NCI-H187 treated with DMSO at 0.1 percent for 48 hours (cell line): ENCODE measurements at regions not wholly inside any gene's neighbourhood (a gene's known extent, or its start where the extent isn't known, plus 50 kb on each side); places are given as distances from the start of the nearest gene placed in this dataset.

Source experiments
- DNase-seq: peaks from one replicate; lab custom pipeline; 2025; lab: John Stamatoyannopoulos, UW

DNA sequence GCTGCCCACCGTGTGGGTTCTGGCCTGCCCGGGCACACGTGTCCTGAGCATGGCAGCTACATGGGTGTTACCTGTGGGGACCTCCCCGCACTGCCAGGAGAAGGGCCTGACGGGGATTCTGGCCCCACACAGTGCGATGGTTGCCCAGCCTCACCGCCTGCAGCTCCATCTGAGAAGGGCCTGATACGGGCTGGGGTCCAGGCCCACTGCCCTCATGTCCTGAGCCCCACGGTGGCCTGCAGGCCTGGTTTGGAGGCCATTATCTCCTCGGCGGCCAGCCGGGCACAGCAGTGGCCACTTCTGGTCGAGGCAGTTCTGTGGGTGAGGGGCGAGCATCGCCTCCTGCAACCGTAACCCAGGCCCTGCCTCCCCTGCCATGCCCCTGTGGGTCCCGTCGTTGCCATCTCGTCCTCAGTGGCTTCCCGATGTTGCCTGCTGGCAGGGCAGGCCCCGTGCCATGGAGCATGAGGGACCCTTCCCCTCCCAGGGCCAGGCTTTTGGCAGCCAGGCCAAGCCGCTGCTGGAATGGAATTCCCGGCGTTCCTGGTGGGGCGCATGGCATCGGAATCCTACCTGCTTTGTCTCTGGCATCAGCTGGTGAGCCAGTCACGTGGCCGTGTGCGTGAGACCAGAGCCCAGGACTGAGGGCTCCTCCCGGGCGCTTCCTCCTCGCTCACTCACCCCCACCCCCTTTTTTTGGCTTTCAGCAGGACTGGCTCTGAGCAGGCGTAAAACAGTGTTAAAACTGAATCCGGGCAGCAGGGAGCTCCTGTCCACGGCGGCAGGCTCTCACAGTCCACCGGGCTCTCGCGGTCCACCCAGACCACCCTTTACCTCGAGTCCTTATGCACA is 71.9 kb upstream of the PPARA start:
- no peak for DNase-seq

DNA sequence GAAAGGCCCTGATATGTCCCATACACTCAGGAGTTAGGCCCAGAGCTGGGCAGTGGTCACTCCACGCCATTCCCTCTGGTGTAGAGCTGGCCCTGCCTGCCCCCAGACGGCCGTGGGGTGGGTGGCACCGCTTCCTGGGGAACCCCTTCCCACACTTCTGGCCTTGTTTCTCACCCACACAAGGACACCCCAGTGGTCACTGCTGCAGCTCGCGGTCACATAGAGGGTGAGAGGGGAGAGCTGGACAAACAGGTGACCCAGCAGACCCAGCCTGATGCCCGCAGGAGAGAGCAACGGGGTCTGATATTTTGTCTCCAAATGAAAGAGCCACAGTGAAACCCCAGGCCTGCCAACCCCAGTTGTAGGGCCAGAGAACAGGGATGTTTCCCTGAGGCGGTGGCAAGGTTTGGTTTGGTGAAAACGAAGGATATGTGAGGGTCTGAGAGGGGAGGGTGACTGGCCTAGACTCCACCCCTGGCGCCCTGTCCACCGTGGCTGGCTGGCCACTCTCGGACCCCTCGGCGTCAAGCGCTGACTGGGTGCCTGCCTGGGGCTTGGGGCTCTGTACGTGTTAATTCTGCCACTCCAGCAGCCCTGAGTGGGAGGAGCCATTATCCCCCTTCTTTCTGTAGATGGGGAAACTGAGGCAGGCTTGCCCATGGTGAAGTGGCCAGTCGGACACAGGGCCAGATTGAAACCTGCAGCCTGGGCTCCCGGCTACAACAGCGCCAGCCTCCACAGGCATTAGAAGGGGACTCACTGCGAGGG is 71.0 kb upstream of the PPARA start:
- no peak for DNase-seq

DNA sequence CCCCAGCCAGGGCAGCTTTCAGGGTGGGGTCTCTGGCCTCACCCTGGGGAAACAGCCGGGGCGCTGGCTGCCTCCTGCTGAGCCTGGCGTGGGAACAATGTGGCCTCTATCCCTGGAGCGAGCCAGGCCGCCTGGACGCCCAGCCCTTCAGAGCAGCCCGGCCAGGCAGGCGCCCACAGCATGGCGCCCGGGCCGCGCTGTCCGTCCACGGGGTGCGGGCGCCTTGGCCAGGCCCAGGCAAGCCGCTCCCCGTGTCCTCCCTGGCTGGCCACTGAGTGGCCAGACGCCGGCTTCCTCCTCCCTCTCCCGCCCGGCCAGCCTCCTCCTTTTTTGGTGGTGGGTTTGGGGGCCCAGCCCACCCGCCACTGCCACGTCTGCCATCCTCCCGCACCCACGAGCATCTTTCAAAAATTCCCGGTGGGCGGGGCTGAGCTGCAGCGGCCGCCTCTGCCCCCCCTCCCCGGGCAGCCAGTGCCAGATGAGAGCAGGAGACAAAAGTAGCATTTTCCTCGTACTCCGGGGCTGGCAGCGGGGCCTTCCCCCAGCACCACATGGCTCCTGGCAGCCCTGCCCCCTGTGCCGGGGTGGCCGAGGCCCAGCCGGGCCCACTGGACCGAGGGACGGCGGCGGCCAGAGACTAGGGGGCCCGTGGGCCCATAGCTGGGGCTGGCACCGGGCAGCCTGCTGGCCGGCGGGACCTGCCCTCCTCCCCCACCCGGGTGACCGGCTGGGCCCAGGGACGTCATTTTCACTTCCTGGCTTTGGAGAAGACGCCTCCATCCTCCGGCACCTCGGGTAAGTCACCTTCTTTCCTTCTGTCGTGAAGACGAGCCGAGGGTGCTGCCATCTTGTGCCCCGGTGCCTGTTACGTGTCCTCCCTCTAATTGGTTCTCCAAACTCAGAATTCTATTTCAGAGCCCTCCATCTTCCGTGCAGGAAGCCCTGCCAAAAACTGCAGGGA is 70.2 kb upstream of the PPARA start:
- no peak for DNase-seq

DNA sequence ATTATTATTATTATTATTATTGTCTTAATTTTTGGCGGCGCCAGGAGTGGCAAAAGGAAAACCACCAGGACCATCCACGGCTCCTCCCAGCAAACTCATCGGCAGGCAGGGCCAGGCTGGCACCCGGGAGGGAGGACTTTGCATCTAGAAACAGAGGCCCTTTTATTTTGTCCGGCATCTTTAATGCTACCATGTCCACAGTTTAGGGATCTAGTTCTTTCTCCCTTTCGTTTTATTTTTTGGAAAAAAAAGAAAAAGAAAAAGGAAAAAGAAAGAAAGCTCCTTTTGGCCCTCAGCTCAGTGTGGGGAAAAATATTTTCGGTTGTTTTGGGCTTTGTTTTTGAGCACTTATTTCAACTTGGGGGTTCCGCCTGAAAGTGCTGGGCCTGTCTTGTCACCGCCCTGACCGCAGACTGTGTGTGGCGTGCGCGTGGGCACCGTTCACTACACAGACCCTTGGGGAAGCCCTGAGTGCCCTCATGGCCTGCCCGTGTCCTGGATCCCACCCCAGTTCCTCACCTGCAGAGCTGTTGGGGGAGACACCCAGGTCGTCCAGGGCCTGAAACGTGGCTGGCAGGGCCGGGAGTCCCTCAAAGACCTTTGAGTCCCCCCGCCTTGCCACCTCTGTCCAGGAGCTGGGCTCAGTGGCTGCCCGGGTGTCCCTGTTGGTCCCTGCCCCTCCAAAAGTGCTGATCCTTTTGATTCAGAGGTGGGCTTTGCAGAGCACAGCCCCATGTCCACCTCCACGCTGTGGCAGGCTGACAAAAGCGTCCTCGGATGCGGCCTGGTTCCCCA is 69.1 kb upstream of the PPARA start:
- no peak for DNase-seq

DNA sequence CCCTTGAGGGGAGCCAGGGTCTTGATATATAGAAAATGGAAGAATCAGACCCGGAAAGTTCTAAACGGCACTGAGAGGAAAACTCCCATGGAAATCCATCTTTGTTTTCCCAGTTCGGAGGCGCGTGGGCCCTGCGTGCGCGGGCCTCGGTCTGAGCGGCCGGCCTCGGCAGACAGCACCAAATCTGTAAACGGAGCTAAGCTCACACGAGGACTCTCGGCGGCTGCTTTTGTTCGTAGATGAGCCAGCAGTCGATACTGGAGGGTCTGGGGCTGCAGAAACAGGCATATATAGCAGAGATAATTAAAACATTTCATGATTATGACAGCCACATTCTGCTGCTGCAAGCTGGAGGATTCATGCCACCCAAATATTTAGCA is 68.5 kb upstream of the PPARA start:
- DNase-seq, result no peak

DNA sequence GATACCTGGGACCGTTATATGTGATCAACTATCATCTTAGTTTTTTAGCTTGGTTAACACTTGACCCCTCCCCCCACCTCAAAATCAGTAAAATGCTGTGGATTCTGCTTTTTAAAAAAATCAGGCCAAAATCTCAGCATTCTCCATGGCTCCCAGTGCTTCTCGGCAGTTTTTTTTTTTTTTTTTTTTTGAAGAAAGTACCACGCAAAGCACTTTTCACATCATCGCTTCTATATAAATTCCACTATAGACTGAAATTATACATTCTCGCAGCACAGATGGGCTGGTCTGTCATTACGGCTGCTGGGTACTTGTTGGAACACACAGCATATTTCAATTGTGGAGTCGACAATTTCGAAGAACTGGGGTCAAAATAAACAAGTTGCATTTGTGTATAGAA is 67.7 kb upstream of the PPARA start:
- no peak for DNase-seq

DNA sequence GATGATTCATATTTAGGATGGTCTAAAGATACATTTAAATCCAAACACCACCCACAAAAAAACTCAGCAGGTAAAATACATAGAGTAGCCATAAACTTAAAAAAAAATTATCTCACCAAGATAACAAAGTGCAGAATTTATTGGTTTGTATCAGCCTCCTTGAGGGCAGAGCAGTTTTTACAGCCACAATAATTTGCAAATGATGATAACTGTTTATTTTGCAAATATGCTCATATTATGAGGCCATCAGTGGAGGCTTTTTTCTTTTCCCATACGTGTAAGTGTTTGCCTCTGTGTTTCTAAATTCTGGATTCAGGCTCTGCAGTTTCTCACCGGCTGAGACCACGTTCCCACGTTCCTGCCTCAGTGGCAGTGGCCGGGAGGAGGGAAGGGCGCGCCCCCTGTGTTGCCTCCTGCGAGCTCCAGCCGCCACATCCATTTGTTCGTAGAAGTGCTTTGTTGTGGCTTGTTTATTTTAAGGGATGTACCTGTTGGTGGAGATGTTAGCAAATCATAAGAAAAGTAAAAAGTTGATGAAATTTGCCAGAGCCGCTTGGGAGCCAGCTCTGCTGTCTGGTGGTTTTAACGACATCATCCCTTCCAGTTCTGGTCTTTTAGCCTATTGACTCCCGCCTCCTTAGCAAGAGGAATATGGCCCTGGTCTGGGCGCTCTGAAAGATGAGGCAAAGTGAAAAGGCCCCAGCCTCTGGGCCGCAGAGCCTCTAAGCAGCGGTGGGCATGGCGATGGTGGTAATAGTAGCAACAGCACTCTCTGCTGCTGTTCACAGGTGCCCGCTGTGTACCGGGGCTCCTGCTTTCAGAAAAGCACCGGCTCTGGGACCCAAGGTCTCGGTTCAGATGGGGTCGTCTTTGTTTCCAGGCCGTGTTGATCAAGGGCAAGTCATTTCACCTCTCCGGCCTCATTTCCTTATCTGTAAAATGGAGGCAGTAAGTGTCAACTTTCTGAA is 66.7 kb upstream of the PPARA start:
- no peak for DNase-seq

DNA sequence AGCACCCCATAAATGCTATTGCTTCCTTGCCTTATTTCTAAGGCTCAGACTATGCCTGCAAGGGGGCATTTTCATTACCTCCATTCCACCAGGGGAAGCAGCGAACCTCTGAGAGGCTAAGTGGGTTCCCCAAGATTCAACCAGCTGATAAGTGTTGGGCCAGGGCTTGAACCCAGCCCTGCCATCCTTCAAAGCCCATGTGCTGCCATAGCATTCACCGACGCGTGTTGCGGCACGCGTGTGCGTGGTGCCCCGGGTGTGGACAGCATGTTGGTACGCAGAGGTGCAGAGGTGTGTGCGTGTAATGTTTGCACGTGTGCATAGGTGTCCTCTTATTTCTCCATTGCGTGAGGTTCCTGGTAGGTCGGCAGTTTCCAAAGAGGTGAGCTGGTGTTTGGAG is 66.0 kb upstream of the PPARA start:
- DNase-seq, result no peak

DNA sequence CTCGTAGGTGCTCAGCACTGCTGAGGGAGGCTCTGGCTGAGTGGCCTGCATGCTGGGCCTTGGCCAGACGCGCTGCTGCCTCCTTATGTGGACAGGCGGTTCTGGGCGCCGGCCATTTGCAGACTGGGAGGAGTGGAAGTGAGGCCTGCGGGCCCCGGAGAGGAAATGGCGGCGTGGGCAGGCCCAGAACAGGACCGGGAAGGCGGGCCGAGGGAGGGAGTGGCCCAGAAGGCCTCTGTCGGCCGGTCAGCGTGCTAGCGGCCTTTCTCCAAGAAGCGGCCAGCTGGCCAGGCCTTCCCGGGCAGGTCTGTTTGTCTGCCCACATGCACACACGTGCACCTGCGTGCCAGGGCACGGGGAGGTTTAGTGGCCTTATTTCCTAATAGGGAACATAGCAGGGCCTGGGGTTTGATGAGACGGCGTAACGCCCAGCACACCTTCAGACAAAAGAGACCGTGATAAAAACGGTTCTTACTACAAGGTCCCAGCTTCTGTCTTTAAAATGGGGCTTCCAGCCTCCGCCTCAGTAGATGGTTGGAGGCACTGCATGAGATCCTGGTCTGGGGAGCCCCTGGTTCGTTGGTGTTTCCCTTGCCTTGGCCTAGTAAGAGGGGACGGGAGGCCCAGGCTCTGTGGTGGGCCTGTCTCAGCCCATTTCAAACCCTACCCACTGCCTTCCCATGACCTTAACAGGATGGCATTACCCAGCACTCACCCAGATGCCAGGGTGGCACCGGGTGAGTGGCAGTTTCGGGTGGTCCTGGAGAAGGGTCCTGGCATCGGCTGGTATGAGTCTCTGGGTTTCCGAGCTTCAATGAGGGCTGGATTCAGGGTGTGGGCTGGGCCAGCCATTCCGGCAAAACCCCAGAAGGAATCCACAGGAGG is 65.1 kb upstream of the PPARA start:
- DNase-seq, result no peak

DNA sequence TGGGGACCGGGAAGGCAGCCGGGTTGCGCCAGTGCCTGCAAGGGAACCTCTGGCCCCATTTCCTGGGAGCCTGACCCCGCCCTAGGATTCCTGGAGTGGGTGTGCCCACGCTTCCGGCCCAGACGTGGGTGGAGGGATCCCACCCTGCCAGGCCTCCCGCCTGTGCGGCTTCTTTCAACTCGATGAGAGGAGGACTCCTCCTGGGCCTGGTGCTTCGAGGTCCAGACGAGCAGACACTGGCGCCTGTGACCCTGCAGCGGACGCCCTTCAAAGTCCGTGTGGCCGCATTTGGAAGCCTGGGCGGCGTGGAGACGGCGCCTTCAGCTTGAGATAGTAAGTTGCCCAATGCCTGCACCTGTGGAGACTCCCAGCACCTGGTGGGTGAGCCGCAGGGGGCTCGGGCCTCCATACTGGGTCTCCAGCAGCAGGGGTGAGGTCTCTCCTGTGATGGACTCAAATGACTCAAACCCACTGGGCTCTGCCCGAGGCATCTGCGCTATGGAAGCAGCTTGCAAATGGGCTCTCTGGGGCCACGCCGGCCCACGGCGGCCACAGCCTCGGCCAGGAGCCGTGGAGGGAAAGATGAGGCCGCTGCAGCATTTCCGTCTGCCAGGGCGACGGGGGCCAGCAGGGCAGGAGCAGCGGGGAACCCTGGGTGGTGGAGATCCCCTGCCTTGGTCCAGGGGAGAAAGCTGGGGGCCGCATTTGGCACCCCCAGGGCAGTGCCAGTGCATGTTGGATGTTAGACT is 64.3 kb upstream of the PPARA start:
- no peak for DNase-seq

DNA sequence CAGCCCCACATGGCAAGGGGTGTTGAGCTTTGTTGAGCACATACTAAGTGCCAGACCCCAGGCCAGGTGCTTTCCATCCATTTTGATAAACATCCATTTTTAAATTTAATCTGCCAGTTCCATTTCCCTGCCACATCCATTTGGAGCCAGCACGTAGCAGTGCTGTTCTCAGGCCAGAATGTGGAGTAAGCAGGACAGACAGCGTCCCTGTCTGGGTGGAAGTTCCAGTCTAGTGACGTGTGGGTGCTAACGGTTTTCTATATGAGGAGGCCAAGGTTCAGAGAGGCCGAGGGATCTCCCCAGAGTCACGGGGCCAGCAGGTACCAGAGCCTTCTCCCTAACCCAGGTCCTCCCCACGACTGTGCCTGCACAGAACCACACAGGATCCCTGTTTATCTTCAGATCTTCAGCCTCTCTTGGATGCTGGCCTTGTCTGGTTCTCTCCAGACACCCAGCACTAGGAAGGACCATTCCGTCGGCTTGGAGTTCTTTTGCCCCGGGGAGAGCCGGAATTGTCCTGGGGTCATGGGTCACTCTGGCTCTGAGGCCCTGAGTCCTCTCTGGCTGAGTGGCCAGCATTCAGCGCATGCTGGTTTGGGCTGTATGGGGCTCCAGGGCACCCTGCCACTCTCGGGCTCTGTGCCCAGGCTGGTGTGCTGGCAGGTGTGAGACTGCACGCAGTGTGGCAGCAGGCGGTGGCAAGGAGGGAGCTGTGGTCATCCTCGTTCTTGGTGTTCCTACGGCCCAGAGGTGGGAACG is 63.6 kb upstream of the PPARA start:
- no peak for DNase-seq

DNA sequence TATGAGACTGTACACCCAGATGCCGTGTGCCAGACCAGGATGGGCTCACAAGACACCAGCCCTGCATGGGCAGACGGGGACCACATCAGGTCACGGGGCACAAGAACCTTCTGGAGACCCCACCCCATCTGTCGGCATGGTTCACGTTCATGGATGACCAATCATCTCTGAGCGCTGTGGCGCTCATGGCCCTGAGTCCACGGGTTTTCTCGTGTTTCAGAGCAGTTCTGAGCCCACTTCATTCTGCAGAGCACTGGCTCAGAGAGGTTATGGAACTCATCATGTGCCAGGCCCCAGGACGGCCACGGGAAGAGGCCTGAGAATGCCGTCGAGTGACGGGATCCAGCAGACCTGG is 63.0 kb upstream of the PPARA start:
- no peak for DNase-seq

DNA sequence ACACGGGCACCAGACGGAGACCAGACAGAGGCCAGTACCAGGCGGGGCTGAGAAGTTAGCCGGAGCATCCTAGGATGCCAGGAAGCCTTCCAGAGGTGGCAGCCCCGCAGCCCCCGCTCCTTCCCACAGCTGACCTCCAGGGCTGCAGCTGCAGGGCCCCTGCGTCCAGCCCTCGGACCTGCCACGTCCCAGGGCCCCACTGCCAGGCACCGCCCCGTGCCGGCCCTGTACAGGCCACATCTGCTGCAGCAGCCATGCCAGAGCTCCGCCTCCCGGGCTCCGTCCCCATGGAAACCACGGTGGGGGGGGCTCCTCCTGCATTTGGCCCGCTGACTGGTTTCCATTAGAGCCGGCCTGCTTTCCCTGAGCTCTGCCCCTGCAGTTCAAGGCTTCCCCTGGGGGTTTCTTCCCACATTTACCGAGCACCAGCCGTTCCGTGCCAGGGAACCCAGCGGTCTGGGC is 62.5 kb upstream of the PPARA start:
- no peak for DNase-seq

DNA sequence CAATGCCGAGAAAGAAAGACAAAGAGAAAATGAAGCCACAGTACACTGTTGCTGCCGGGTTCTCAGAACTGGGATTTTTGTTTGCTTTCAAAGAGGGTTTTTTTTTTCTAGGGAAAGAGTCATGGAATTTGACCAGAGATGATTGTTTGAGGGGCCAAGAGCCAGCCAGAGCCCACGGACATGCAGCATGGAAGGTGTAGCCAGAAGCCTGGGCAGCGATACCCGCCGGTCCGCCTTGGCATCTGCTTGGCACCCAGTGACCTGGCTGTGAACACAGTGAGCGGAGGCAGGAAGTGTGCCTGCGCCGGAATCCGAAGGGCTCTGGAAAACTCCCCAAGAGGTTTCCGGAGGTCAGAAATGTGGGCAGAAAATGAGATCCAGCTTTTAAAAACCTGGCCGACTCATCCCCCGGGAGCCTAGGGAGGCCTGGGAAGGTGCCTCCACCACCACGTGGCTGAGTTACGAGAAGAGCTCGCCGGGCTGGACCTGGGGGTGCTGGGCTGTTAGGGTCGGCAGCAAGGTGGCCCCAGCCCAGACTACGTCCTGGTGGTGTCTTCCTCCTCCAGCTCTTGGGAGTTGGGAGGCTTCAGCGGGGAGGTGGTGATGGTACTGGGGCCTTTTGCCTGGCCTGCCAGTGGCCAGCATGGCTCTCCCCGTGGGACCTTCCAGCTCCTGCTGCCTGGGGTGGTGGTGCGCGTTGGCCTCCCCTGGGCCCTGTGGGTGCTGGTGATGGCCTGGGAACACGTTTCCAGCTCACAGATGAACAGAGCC is 61.6 kb upstream of the PPARA start:
- DNase-seq, result no peak

DNA sequence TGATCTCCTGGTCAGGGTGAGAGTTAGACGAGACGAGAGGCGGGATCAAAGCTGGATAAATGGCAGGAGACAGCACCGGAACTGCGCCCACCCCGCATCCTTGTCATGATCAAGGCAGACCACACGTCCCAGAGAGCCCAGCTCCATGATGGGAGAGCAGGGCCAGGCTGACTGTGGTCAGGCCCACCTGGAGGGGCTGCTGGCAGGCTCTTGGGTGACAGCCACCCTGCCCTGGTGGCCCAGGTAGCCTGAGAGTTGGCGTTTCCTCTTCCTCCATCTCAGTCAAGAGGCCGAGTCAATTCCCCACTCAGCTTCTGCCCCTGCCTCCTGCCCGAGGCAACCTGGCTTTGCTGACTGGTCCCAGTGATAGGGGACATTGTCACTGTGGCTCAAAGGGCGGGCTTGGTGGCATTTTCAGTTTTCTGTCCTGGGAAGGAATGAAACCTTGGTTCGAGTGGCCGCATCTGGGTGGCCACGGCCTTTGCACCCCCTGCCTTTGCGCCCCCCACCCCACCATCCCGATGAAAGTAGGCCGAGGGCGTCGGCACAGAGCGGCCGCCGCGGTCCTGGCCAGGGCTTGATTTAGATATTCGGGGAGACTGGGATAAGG is 60.8 kb upstream of the PPARA start:
- DNase-seq, result no peak

DNA sequence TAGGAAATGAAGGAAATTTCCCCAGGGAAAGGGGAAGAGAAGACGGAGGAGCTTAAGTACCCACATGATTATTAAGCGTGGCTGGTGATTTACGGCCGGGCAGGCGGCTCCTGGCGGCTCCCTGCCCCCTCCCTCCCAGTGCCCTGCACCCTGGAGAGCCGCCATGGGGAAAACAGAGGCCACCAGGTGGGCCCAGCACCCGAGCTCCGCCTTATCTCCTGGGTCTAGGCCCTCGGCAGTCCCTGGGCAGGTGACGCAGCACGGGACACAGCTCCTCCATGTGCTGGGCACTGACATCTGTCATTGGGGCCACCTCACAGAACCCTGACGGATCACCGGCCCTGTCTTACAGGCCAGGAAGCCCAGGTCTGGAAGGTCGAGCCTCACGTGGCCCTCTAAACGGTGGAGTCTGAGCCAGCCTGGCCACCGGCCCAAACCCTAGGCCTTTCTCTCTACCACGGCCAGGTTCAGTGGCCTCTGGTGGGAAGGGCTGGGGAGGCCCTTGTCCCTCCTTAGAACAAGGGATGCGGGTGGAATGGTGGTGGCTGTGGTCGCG is 60.2 kb upstream of the PPARA start:
- no peak for DNase-seq
